Stimulated activated naive CD8-positive, alpha-beta T cell treated with anti-CD3 and anti-CD28 coated beads, Interleukin-15, amount 100 ng/mL, for 72 hours (primary cell): ENCODE measurements at regions not wholly inside any gene's neighbourhood (a gene's known extent, or its start where the extent isn't known, plus 50 kb on each side); places are given as distances from the start of the nearest gene placed in this dataset.

Experiments used
- ATAC-seq: fragments of 150-1000 bp; cut with Tn5 transposase; 2 replicates; pipeline ENCODE4 v1.10.0; 2021; ENCODE audit warnings: mild to moderate bottlenecking, moderate library complexity
- DNase-seq, 2 donors: peaks; one replicate each; pipeline ENCODE4 v3.0.0; 2021 to 2022
- H3K27ac Mint-ChIP-seq, 2 donors: one replicate each; pipeline ENCODE4 v1.8.0; 2022; ENCODE audit warnings: mild to moderate bottlenecking in 2 of 2, mixed read lengths in 2 of 2, moderate library complexity in 2 of 2
- H3K27me3 Mint-ChIP-seq: one replicate; pipeline ENCODE4 v1.8.0; 2022; ENCODE audit warnings: mixed read lengths
- H3K4me1 Mint-ChIP-seq: one replicate; pipeline ENCODE4 v1.8.0; 2022; ENCODE audit warnings: mild to moderate bottlenecking, mixed read lengths
- H3K4me3 Mint-ChIP-seq, 2 donors: one replicate each; pipeline ENCODE4 v1.8.0; 2022; ENCODE audit warnings: mild to moderate bottlenecking in 2 of 2, mixed read lengths in 2 of 2, moderate library complexity in 1 of 2
- H3K9me3 Mint-ChIP-seq, 2 donors: one replicate each; pipeline ENCODE4 v1.8.0; 2022; ENCODE audit warnings: mixed read lengths in 2 of 2

DNA sequence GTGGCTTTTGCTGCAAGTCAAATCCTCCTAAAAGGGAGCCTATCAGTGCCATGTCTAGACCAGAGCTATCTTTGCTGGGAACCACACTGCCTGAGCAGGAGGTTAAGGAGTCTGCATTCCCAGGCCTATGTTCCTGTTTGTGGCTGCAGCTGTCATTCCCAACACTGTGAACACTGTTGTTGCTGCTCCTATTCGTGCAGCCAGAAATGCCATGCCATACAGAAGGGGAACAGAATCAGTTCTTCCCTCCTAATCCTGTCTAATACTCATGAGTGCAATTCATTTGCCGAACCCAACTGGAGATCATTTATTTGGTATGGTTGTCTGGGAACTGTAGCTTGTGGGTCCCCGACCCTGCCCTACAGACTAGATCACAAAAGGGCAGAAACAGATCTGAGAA, 406.5 kb upstream of the GJE1 start:
- ATAC-seq: no peak
- Mint-ChIP-seq H3K27me3 (no peaks in the 10 kb centered on the region), H3K4me1 (no peaks in the 10 kb centered on the region), H3K4me3 (no peak overlapping the region), H3K9me3 (no peaks in the 10 kb centered on the region), H3K27ac (no peak overlapping the region)
- no peak for DNase-seq

DNA sequence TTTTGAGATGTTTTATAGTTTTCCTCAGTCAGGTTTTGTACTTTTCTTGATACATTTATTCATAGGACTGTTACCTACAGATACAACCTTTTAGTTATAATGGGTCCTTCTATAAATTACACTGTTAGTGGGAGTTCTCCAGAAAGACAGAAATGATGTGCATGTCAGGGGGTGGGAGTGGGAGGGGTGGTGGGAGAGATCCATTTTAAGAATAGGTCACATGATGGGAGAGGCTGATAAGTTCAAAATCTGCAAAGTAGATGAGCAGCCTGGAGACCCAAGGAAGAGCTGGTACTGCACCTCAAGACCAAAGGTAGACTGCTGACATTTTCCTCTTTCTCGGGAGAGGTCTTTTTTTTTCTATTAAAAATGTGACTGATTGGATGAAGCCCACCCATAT, 408.0 kb upstream of the GJE1 start:
- no peak overlapping the region for H3K4me3 Mint-ChIP-seq
- no peak overlapping the region for H3K27ac Mint-ChIP-seq
- H3K9me3 Mint-ChIP-seq: no peaks in the 10 kb centered on the region
- ATAC-seq (no peak), DNase-seq (no peak)
- no peaks in the 10 kb centered on the region for H3K4me1 Mint-ChIP-seq
- no peaks in the 10 kb centered on the region for H3K27me3 Mint-ChIP-seq

DNA sequence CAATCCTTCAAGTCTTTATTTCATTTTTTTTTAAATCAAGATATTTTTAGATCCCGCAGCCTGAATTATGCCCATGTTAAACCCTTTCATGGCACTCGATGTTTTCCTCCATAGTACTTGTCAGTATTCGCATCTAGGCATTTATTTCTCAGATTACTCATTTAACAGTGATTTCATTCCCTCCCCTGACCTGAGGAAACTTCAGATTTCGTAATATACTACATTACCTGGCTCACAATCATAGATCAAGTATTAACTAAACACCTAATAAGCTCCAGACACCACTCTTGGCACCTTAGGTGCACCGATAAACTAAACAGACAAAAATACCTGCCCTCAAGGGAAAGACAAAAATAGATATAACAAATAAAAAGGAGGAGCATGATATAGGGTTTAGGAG, 413.2 kb upstream of the GJE1 start:
- peaks cover 9% of the 10 kb centered on the region for H3K27me3 Mint-ChIP-seq
- H3K4me3 Mint-ChIP-seq: no peak overlapping the region
- DNase-seq (no peak), ATAC-seq (no peak)
- H3K4me1 Mint-ChIP-seq: no peaks in the 10 kb centered on the region
- H3K27ac Mint-ChIP-seq: no peak overlapping the region
- no peaks in the 10 kb centered on the region for H3K9me3 Mint-ChIP-seq

DNA sequence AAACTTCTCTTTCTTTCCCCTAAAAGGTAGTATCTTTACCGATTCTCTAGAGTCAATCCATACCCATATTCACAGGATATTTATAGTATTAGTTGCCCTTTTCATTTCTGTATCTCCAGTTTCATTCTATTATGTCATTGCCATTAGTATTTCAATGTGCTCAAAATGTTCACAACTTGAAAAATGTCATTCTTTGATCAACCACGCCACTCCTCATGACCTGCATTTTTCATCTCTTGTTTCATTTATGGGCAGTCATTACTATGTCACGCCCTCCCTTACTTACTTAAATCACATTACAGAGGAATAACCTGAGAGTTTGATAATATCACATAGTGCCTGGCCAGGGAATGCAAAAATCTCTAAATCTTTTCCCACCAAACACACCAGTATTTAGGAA, 427.3 kb upstream of the GJE1 start:
- no peaks in the 10 kb centered on the region for H3K4me1 Mint-ChIP-seq
- H3K9me3 Mint-ChIP-seq: peaks cover 0 to 2% of the 10 kb centered on the region in 2 donors
- ATAC-seq: no peak
- no peak overlapping the region for H3K4me3 Mint-ChIP-seq
- no peak overlapping the region for H3K27ac Mint-ChIP-seq
- H3K27me3 Mint-ChIP-seq: no peaks in the 10 kb centered on the region
- no peak for DNase-seq

DNA sequence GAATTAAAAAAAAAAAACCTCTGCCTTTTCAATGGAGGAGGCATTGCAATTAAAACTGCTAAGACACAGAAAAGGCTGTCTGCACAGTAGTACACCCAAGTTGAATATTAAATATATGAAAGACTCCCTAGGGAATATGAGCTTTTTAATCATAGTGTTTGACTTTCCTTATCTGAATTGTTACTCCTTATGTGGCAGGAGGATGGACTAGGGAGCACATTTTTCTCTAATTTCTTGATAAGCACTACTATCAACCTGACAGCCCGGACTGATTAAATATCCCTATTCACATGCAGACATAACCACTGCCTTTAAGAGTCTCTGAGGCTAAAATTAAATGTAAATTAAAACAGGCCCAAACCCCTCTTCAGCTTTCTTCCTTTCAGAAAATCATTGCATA, 428.6 kb upstream of the GJE1 start:
- ATAC-seq (no peak), DNase-seq (no peak)
- Mint-ChIP-seq H3K27ac (no peak overlapping the region), H3K9me3 (no peaks in the 10 kb centered on the region), H3K4me1 (no peaks in the 10 kb centered on the region), H3K27me3 (no peaks in the 10 kb centered on the region), H3K4me3 (no peak overlapping the region)

DNA sequence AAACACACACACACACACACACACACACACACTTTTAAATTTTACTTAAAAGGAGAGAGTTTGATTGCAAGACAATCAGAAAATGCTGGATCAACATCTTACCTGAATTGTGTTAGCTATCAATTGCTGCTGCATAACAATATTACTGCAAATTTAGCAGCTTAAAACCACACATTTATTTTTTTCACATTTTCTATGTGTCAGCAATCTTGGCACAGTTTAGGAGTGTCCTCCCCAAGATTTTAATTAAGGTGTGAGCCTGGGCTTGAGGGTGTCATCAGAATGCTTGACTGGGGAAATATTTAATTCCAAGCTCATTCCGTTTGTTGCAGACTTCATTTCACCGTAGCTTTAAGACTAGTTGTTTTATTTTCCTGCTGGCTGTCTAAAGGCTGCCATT, 431.0 kb upstream of the GJE1 start:
- peaks cover 0 to 2% of the 10 kb centered on the region in 2 donors for H3K9me3 Mint-ChIP-seq
- ATAC-seq: no peak

DNA sequence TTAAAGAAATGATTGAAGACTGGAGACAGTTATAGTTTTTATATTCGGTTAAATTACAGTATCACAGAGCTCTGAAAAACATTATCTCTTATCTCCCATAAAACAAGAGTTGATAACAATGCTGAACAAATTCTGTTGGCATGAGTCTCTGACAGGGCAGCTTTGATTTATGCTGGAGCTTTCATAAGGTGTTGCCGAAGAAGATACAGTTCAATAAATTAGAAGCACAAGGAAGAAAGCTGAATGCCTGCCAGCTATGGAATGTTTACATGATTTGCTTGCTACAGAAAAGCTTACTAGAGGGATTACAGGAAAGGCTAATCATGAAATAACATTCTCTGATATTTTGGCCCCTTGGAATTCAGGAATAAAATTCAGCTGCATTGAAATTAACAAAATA, 431.9 kb upstream of the GJE1 start:
- ATAC-seq: no peak
- H3K27me3 Mint-ChIP-seq: no peaks in the 10 kb centered on the region
- H3K4me3 Mint-ChIP-seq: no peak overlapping the region
- no peak for DNase-seq
- H3K9me3 Mint-ChIP-seq: peaks cover 0 to 7% of the 10 kb centered on the region in 2 donors
- no peaks in the 10 kb centered on the region for H3K4me1 Mint-ChIP-seq
- no peak overlapping the region for H3K27ac Mint-ChIP-seq

More for the DNA sequence above, 431.0 kb upstream of the GJE1 start:
- no peak overlapping the region for H3K4me3 Mint-ChIP-seq
- H3K4me1 Mint-ChIP-seq: no peaks in the 10 kb centered on the region
- no peaks in the 10 kb centered on the region for H3K27me3 Mint-ChIP-seq
- no peak for DNase-seq
- no peak overlapping the region for H3K27ac Mint-ChIP-seq

DNA sequence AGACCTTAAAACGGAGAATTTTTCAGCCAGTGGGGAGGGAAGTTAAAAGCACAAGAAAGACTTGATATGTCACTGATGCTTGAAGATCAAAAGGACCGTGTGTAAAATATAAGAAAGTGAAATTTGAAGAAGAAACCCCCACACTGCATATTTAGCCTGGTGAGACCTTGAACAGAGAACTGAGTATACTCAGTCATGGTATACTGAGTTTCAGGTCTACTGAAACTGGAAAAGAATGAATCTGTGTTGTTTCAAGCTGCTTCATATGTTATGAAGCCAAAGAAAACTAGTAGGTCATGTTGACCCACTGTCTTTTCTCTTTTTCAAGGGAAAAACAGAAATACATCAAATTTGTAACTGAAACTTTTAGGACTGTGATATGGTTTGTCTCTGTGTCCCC, 443.8 kb upstream of the GJE1 start:
- DNase-seq (no peak), ATAC-seq (no peak)
- Mint-ChIP-seq H3K9me3 (peaks cover 7 to 10% of the 10 kb centered on the region in 2 donors), H3K4me3 (no peak overlapping the region), H3K4me1 (peaks cover 6% of the 10 kb centered on the region), H3K27me3 (no peaks in the 10 kb centered on the region), H3K27ac (no peak overlapping the region)

DNA sequence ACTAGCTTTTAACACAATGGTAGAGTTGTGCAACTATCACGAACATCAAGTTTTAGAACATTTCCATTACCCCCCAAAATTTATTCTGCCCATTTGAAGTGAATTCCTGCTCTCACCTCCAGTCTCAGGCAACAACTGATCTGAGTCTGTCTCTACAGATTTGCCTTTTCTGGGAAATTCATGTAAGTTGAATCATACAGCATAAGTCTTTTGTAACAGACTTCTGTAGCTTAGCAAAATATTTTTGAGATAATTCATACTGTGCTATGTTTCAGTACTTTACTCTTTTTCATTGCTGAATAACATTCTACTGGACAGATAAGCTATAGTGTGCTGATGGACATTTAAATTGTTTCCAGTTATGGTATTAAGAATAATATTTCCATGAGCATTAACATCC, 447.3 kb upstream of the GJE1 start:
- H3K27ac Mint-ChIP-seq: no peak overlapping the region

DNA sequence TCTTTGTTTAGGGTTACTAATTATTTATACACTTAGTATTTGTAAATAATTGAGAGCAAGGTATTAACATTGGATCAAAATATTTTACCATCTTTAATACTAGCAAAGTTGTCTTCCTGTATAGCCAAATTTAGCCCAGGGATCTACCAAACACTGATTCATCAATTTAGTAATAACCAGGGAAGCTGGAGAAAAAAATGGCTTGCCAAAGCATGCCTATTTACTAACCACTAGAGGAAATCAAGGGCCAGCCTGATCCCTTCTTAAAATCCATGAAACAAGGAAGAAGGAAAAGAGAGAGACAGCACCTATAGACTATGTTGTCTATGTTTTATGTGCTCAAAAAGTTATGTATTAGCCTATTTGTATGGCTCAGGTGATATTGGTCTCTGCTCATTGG, 450.3 kb upstream of the GJE1 start:
- H3K4me1 Mint-ChIP-seq: no peaks in the 10 kb centered on the region
- H3K27ac Mint-ChIP-seq: no peak overlapping the region
- DNase-seq (no peak), ATAC-seq (no peak)
- H3K4me3 Mint-ChIP-seq: no peak overlapping the region
- no peaks in the 10 kb centered on the region for H3K9me3 Mint-ChIP-seq
- H3K27me3 Mint-ChIP-seq: no peaks in the 10 kb centered on the region

More for the DNA sequence above, 447.3 kb upstream of the GJE1 start:
- no peak for ATAC-seq
- Mint-ChIP-seq H3K4me1 (peaks cover 6% of the 10 kb centered on the region), H3K9me3 (peaks cover 7 to 10% of the 10 kb centered on the region in 2 donors), H3K4me3 (no peak overlapping the region), H3K27me3 (no peaks in the 10 kb centered on the region)
- DNase-seq: no peak

DNA sequence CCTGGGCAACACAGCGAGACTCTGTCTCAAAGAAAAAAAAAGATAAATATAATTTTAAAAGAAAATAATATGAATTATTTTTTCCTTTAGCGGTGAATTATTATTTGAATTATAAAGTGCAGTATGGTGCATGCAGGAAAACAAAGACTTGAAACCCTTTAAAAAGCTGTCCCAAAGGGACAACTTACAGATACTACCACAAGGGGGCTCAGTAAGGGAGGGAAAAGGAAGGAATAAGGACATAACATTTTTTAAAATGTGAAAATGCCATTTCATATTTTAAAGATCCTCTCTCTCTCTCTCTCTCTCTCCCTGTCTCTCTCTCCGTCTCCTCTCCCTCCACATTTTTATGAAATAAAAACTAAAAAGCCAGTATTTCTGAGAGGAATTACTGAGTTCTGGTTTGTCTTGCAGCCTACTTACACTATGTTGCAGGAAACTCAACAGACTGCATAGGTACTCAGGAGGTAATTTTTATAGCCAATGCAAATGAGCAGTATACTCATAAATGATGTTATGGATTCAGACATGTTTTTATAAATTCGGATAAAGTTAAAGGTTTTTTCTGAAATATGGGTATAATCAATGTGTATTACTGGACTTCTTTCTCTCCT, 455.0 kb upstream of the GJE1 start:
- Mint-ChIP-seq H3K9me3 (no peaks in the 10 kb centered on the region), H3K4me3 (no peak overlapping the region), H3K27ac (no peak overlapping the region), H3K27me3 (peaks cover 4% of the 10 kb centered on the region), H3K4me1 (no peaks in the 10 kb centered on the region)
- DNase-seq (no peak), ATAC-seq (no peak)

DNA sequence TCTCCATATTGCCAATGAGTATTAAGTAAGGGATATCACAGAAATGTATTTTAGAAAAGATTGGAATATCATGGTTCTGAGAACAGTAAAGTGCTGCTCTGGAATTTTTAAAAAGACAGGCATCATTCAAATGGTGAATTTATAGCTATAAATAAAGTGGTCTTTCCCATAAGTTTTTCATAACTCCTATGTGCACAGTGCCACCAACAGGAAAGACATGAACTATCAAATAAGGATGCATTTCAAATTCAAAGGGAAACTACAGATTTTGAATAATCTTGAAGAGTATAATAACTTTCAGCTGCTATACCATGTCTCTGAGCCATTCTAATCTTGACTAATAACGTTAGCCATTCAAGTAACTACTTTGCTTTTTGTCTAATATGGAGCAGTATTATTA, 456.8 kb upstream of the GJE1 start:
- no peak overlapping the region for H3K27ac Mint-ChIP-seq
- no peaks in the 10 kb centered on the region for H3K4me1 Mint-ChIP-seq
- H3K9me3 Mint-ChIP-seq: no peaks in the 10 kb centered on the region
- peaks cover 21% of the 10 kb centered on the region for H3K27me3 Mint-ChIP-seq
- H3K4me3 Mint-ChIP-seq: no peak overlapping the region
- ATAC-seq: no peak
- DNase-seq: no peak

DNA sequence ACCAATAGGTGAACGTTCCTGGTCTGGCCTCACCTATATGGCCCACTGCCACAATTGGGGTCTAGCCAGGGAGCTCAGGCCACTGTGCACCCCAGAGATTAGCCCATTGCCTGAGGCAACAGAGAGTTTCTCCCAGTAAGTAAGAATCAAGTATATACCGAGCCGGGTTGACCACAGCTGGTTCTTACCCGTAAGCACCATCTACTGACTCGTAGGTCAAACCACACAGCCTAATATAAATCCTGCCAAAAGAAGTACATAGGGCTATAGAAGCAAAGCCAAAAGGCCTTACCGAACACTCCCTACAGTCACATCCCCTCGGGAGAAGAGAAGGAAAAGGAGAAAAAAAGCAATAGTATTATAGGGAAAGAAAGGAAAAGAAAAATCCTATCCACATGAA, 463.6 kb upstream of the GJE1 start:
- Mint-ChIP-seq H3K9me3 (peaks cover 0 to 3% of the 10 kb centered on the region in 2 donors), H3K4me1 (no peaks in the 10 kb centered on the region), H3K27ac (no peak overlapping the region), H3K27me3 (peaks cover 31% of the 10 kb centered on the region), H3K4me3 (no peak overlapping the region)
- ATAC-seq (no peak), DNase-seq (no peak)

DNA sequence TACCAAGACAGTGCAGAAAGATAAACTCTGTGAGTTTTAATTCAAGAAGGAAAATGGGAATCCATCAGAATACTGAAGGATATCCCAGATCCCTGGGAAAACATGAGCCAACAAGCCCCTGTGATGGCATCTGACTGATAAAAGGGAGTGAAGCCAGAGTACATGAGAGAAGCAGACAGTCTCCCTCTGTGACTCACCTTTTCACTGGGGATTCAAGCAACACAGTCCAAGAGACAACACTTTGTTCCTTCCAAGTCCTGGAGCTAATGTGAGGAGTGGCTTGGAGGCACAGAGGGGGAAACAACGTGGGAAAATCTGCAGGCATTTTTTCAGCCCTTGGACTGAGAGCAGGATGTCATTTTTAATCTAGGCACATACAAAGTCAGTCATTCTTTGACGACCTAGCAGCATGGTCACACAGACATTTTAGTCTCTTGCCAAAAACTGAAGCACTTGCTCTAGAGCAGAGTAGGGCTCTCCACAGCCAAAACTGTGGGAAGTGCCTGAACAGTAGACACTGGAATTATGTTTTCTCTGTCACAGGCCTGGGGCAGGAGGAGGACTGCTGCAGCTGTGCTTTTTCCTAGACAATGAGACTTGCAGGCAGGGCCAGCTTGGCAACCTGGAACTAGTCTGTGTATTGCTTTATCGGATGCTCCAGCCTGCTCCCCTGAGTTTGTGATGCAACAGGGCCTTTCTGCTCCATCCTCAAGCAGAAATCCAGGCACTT, 465.0 kb upstream of the GJE1 start:
- Mint-ChIP-seq H3K4me1 (no peaks in the 10 kb centered on the region), H3K9me3 (peaks cover 0 to 3% of the 10 kb centered on the region in 2 donors), H3K27ac (no peak overlapping the region), H3K4me3 (no peak overlapping the region), H3K27me3 (peaks cover 28% of the 10 kb centered on the region)
- no peak for ATAC-seq
- no peak for DNase-seq

DNA sequence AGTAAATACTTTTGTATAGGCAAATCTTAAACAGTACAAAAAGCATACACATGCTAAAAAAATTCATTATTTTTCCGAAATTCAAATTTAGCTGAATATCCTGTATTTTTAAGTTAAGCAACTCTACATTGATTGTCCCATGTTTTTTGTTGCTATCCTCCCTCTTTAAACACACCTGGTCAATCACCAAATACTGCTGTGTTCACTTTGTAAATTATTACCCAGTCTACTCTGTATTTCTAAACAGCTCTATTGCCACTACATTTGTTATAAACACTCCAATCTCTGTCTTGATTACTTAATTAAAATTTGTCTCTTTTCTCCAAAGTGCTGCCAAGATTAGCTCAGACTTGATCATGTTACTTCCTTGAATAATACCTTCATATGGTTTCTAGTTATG, 466.5 kb upstream of the GJE1 start:
- no peak overlapping the region for H3K4me3 Mint-ChIP-seq

DNA sequence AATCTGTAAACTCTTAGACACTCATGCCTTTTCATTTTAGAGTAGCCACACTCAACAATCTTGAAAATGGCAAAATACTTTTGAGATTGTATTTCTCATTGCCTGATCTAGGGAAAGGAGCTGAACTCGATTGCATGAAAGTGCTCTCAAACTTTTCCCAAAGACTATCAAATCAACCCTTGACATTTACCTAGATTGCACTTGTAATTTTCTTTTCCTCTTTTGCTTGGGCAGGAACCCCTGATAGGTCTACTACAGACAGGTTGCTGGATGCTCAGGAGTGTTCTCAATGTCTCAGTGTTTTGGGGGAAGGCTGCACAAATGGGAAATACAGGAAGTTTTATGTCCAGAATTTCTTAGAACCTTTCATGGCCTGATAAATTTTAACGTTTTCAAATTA, 468.0 kb upstream of the GJE1 start:
- peaks cover 13% of the 10 kb centered on the region for H3K27me3 Mint-ChIP-seq
- DNase-seq (no peak), ATAC-seq (no peak)

More for the DNA sequence above, 466.5 kb upstream of the GJE1 start:
- peaks cover 17% of the 10 kb centered on the region for H3K27me3 Mint-ChIP-seq
- peaks cover 0 to 3% of the 10 kb centered on the region in 2 donors for H3K9me3 Mint-ChIP-seq
- no peaks in the 10 kb centered on the region for H3K4me1 Mint-ChIP-seq
- DNase-seq: no peak
- H3K27ac Mint-ChIP-seq: no peak overlapping the region
- no peak for ATAC-seq

DNA sequence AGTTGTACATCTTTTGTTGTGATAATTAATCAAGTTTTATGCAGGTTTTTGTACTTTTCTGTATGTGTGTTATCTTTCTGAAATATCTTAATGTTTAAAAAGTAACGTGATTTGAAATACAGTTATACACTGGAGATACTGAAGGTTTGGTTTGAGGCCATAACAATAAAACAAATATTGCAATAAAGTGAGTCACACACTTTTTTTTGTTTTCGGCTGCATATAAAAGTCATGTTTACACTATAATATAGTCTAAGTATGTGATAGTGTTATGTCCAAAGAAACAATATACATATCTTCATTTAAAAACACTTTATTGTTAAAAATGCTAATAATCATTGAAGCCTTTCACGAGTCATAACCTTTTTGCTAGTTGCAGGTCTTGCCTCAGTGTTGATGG, 473.1 kb upstream of the GJE1 start:
- Mint-ChIP-seq H3K27ac (no peak overlapping the region), H3K9me3 (peaks cover under 1 to 6% of the 10 kb centered on the region in 2 donors), H3K27me3 (peaks cover 6% of the 10 kb centered on the region), H3K4me3 (no peak overlapping the region), H3K4me1 (no peaks in the 10 kb centered on the region)
- no peak for DNase-seq
- ATAC-seq: no peak

More for the DNA sequence above, 468.0 kb upstream of the GJE1 start:
- Mint-ChIP-seq H3K4me1 (no peaks in the 10 kb centered on the region), H3K9me3 (peaks cover 0 to 3% of the 10 kb centered on the region in 2 donors), H3K27ac (no peak overlapping the region), H3K4me3 (no peak overlapping the region)
